CD4-positive, alpha-beta T cell treated with Interleukin-6 for 4 hours (primary cell): ENCODE measurements at regions not wholly inside any gene's neighbourhood (a gene's known extent, or its start where the extent isn't known, plus 50 kb on each side); places are given as distances from the start of the nearest gene placed in this dataset.

Source experiments
- DNase-seq: peaks from one replicate; pipeline ENCODE4 v3.0.0-alpha.2; 2020; ENCODE audit warnings: mixed read lengths

GRCh38 chr1:98277118-98277517 is 356.3 kb upstream of the DPYD start:
- DNase-seq, result no peak

- DNase-seq, result no peak
These were observed 355.7 kb upstream of the DPYD start for GRCh38 chr1:98276514-98276913.

GRCh38 chr1:98268316-98268715 is 347.5 kb upstream of the DPYD start:
- no peak for DNase-seq

- no peak for DNase-seq
These were observed 346.6 kb upstream of the DPYD start for GRCh38 chr1:98267423-98267822.

GRCh38 chr1:98264727-98265126 is 343.9 kb upstream of the DPYD start:
- no peak for DNase-seq

GRCh38 chr1:98260839-98261238 is 340.0 kb upstream of the DPYD start:
- no peak for DNase-seq

- no peak for DNase-seq
These were observed 339.6 kb upstream of the DPYD start for GRCh38 chr1:98260412-98260811.

- DNase-seq, result no peak
These were observed 335.9 kb upstream of the DPYD start for GRCh38 chr1:98256700-98257099.

GRCh38 chr1:98253145-98253544 is 332.3 kb upstream of the DPYD start:
- no peak for DNase-seq

GRCh38 chr1:98251497-98251896 is 330.7 kb upstream of the DPYD start:
- DNase-seq, result no peak

GRCh38 chr1:98232678-98233077 is 311.8 kb upstream of the DPYD start:
- DNase-seq, result no peak

GRCh38 chr1:98222706-98223105 is 301.9 kb upstream of the DPYD start:
- no peak for DNase-seq

- DNase-seq, result no peak
These were observed 301.1 kb upstream of the DPYD start for GRCh38 chr1:98221923-98222322.

GRCh38 chr1:98217601-98218000 is 296.8 kb upstream of the DPYD start:
- no peak for DNase-seq

GRCh38 chr1:98216304-98216703 is 295.5 kb upstream of the DPYD start:
- no peak for DNase-seq

- no peak for DNase-seq
These were observed 290.5 kb upstream of the DPYD start for GRCh38 chr1:98211271-98211845.

GRCh38 chr1:98210563-98210962 is 289.7 kb upstream of the DPYD start:
- no peak for DNase-seq

GRCh38 chr1:98210064-98210463 is 289.2 kb upstream of the DPYD start:
- no peak for DNase-seq

GRCh38 chr1:98205291-98206017 is 284.6 kb upstream of the DPYD start:
- no peak for DNase-seq

GRCh38 chr1:98203466-98203865 is 282.6 kb upstream of the DPYD start:
- DNase-seq, result no peak

- no peak for DNase-seq
These were observed 280.8 kb upstream of the DPYD start for GRCh38 chr1:98201666-98202081.

GRCh38 chr1:98197356-98197755 is 276.5 kb upstream of the DPYD start:
- no peak for DNase-seq

GRCh38 chr1:98196012-98196411 is 275.2 kb upstream of the DPYD start:
- DNase-seq, result no peak

GRCh38 chr1:98188774-98189173 is 267.9 kb upstream of the DPYD start:
- DNase-seq, result no peak

- DNase-seq, result no peak
These were observed 264.0 kb upstream of the DPYD start for GRCh38 chr1:98184856-98185255.
